HEK293 (cell line): ENCODE measurements at regions not wholly inside any gene's neighbourhood (a gene's known extent, or its start where the extent isn't known, plus 50 kb on each side); places are given as distances from the start of the nearest gene placed in this dataset.

Source experiments
- CTCF ChIP-seq: fragments of 450-650 bp; formaldehyde crosslinking; IDR thresholded peaks from 2 replicates; pipeline ENCODE4 v1.5.1; 2016; ENCODE audit warnings: missing biosample characterization, missing genetic modification characterization
- GLI4 ChIP-seq: fragments of 450-650 bp; formaldehyde crosslinking; IDR thresholded peaks from 2 replicates; pipeline ENCODE4 v1.5.1; 2016; ENCODE audit warnings: missing biosample characterization, missing genetic modification characterization
- KLF16 ChIP-seq: fragments of 450-650 bp; formaldehyde crosslinking; IDR thresholded peaks from 2 replicates; pipeline ENCODE4 v1.5.1; 2017; ENCODE audit warnings: missing biosample characterization, missing genetic modification characterization
- PRDM2 ChIP-seq: fragments of 450-650 bp; formaldehyde crosslinking; IDR thresholded peaks from 2 replicates; pipeline ENCODE4 v1.5.1; 2016; ENCODE audit warnings: missing biosample characterization, missing genetic modification characterization, borderline replicate concordance
- ZBTB17 ChIP-seq: fragments of 450-650 bp; formaldehyde crosslinking; IDR thresholded peaks from 2 replicates; pipeline ENCODE4 v1.5.1; 2016; ENCODE audit warnings: missing biosample characterization, missing genetic modification characterization
- ZBTB7A ChIP-seq: fragments of 450-650 bp; formaldehyde crosslinking; IDR thresholded peaks from 2 replicates; pipeline ENCODE4 v1.5.1; 2016; ENCODE audit warnings: low read depth, missing biosample characterization, missing genetic modification characterization
- ZNF138 ChIP-seq: fragments of 450-650 bp; formaldehyde crosslinking; IDR thresholded peaks from 2 replicates; pipeline ENCODE4 v1.5.1; 2016; ENCODE audit warnings: missing biosample characterization, missing genetic modification characterization, borderline replicate concordance
- ZNF335 ChIP-seq: fragments of 450-650 bp; formaldehyde crosslinking; conservative IDR thresholded peaks from 2 replicates; pipeline ENCODE4 v1.5.1; 2016; ENCODE audit warnings: missing biosample characterization, missing genetic modification characterization
- TF ChIP-seq, protein P1 (sequence below): fragments of 450-650 bp; formaldehyde crosslinking; IDR thresholded peaks from 2 replicates; pipeline ENCODE4 v1.5.1; 2016; ENCODE audit warnings: missing biosample characterization, missing genetic modification characterization
- TF ChIP-seq, protein P2 (sequence below): fragments of 450-650 bp; formaldehyde crosslinking; IDR thresholded peaks from 2 replicates; pipeline ENCODE4 v1.5.1; 2016; ENCODE audit warnings: missing biosample characterization, missing genetic modification characterization

DNA sequence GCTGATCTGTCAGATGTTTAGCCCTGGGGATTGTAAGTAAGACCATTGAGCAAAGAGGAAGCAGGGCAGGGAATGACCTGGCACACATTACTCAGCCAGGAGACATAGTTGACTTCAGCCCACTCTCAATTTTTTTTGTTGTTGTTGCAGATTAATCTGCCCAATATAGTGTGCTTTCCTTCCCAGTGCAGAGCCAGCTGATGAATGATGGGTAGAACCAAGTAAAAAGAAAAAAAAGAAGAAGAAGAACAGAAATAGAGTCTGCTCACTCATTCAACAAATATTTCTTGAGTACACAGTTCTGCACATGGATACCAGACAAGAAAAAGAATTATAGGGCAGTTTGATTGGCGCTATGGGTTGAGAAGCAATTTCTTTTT is 292.7 kb downstream of the ETS1 start:
- TF ChIP-seq CTCF (tag by site-specific recombination) (no peak), ZNF335 (no peak), PRDM2 (tag by site-specific recombination) (no peak), ZNF138 (tag by site-specific recombination) (no peak), ZBTB17 (tag by site-specific recombination) (no peak), GLI4 (tag by site-specific recombination) (no peak), ZBTB7A (tag by site-specific recombination) (no peak), KLF16 (tag by site-specific recombination) (no peak)
- TF ChIP-seq, protein P1, sequence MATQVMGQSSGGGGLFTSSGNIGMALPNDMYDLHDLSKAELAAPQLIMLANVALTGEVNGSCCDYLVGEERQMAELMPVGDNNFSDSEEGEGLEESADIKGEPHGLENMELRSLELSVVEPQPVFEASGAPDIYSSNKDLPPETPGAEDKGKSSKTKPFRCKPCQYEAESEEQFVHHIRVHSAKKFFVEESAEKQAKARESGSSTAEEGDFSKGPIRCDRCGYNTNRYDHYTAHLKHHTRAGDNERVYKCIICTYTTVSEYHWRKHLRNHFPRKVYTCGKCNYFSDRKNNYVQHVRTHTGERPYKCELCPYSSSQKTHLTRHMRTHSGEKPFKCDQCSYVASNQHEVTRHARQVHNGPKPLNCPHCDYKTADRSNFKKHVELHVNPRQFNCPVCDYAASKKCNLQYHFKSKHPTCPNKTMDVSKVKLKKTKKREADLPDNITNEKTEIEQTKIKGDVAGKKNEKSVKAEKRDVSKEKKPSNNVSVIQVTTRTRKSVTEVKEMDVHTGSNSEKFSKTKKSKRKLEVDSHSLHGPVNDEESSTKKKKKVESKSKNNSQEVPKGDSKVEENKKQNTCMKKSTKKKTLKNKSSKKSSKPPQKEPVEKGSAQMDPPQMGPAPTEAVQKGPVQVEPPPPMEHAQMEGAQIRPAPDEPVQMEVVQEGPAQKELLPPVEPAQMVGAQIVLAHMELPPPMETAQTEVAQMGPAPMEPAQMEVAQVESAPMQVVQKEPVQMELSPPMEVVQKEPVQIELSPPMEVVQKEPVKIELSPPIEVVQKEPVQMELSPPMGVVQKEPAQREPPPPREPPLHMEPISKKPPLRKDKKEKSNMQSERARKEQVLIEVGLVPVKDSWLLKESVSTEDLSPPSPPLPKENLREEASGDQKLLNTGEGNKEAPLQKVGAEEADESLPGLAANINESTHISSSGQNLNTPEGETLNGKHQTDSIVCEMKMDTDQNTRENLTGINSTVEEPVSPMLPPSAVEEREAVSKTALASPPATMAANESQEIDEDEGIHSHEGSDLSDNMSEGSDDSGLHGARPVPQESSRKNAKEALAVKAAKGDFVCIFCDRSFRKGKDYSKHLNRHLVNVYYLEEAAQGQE: no peak
- TF ChIP-seq, protein P2, sequence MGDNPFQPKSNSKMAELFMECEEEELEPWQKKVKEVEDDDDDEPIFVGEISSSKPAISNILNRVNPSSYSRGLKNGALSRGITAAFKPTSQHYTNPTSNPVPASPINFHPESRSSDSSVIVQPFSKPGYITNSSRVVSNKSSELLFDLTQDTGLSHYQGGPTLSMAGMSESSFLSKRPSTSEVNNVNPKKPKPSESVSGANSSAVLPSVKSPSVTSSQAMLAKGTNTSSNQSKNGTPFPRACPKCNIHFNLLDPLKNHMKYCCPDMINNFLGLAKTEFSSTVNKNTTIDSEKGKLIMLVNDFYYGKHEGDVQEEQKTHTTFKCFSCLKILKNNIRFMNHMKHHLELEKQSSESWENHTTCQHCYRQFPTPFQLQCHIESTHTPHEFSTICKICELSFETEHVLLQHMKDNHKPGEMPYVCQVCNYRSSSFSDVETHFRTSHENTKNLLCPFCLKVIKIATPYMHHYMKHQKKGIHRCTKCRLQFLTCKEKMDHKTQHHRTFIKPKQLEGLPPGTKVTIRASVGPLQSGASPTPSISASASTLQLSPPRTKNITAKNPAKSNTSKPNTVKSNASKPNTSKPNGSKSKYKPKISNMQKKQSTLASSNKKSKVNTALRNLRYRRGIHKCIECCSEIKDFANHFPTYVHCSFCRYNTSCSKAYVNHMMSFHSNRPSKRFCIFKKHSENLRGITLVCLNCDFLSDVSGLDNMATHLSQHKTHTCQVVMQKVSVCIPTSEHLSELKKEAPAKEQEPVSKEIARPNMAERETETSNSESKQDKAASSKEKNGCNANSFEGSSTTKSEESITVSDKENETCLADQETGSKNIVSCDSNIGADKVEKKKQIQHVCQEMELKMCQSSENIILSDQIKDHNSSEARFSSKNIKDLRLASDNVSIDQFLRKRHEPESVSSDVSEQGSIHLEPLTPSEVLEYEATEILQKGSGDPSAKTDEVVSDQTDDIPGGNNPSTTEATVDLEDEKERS (tag by site-specific recombination): no peak
